SK-N-SH (cell line): ENCODE measurements at regions not wholly inside any gene's neighbourhood (a gene's known extent, or its start where the extent isn't known, plus 50 kb on each side); places are given as distances from the start of the nearest gene placed in this dataset.

Experiments
- CTCF ChIA-PET: fragments of 300-600, 350-600 bp; formaldehyde crosslinking; extraction: SDS; loops from one replicate; lab custom pipeline; 2021; lab: Yijun Ruan, JAX
- POLR2A ChIA-PET: fragments of 350-600 bp; sonication (Branson Sonifier 250); formaldehyde crosslinking; extraction: SDS; loops from one replicate; lab custom pipeline; 2020; ENCODE audit warnings: antibody characterized with exemption, inconsistent platforms; lab: Yijun Ruan, JAX
- DNase-seq: peaks from one replicate; pipeline ENCODE4 v3.0.0; 2012
- H2AFZ ChIP-seq: fragments of 200-600 bp; sonication (generic); 2 replicates; pipeline ENCODE4 v1.8.1; 2016; ENCODE audit warnings: antibody characterized with exemption, mild to moderate bottlenecking, low read depth
- H3F3A ChIP-seq: fragments of 200-600 bp; sonication (generic); replicated peaks from 2 replicates; pipeline ENCODE3; 2016; ENCODE audit warnings: antibody characterized with exemption, mild to moderate bottlenecking; ENCODE audit not compliant: insufficient read depth
- H3K27ac ChIP-seq, 2 experiments: fragments of 200-500 bp in 1 of 2; fragments of 200-600 bp in 1 of 2; sonication (Bioruptor generic) in 1 of 2; sonication (generic), shearing (Covaris generic) in 1 of 2; 2 replicates each; pipeline versions ENCODE4 v1.5.1 to v1.6.1; 2014 to 2016; ENCODE audit warnings: low read depth in 2 of 2, inconsistent platforms in 1 of 2, low read length in 1 of 2, mild to moderate bottlenecking in 1 of 2, mixed read lengths in 1 of 2
- H3K27me3 ChIP-seq: fragments of 200-600 bp; sonication (generic), shearing (Covaris generic); 2 replicates; pipeline ENCODE4 v1.6.1; 2016; ENCODE audit warnings: mixed run types; ENCODE audit not compliant: insufficient read depth
- H3K36me3 ChIP-seq, 2 experiments: fragments of 200-500 bp in 1 of 2; fragments of 200-600 bp in 1 of 2; sonication (Bioruptor generic) in 1 of 2; sonication (generic) in 1 of 2; replicated peaks in 1 of 2; 2 replicates each; pipeline versions ENCODE3 to v1.5.1; 2014 to 2016; ENCODE audit warnings: low read length in 1 of 2, mild to moderate bottlenecking in 1 of 2; ENCODE audit not compliant: insufficient read depth in 2 of 2, control insufficient read depth in 1 of 2
- H3K4me1 ChIP-seq, 2 experiments: fragments of 200-500 bp in 1 of 2; fragments of 200-600 bp in 1 of 2; sonication (Bioruptor generic) in 1 of 2; sonication (generic), shearing (Covaris generic) in 1 of 2; 2 replicates each; pipeline versions ENCODE4 v1.5.1 to v1.6.1; 2014 to 2016; ENCODE audit warnings: low read depth in 1 of 2, low read length in 1 of 2, mixed run types in 1 of 2; ENCODE audit not compliant: insufficient read depth in 2 of 2, control insufficient read depth in 1 of 2
- H3K4me2 ChIP-seq: fragments of 200-600 bp; sonication (generic), shearing (Covaris generic); 2 replicates; pipeline ENCODE4 v1.6.1; 2017; ENCODE audit warnings: mixed run types
- H3K4me3 ChIP-seq, 2 experiments: fragments of 200-500 bp in 1 of 2; fragments of 200-600 bp in 1 of 2; sonication (Bioruptor generic) in 1 of 2; sonication (generic), shearing (Covaris generic) in 1 of 2; 2 replicates each; pipeline versions ENCODE4 v1.5.1 to v1.8.1; 2014 to 2016; ENCODE audit warnings: low read depth in 2 of 2, inconsistent platforms in 1 of 2, low read length in 1 of 2, mild to moderate bottlenecking in 1 of 2, mixed read lengths in 1 of 2, moderate library complexity in 1 of 2
- H3K79me2 ChIP-seq: fragments of 200-600 bp; sonication (generic); 2 replicates; pipeline ENCODE4 v1.8.1; 2017; ENCODE audit warnings: mild to moderate bottlenecking; ENCODE audit not compliant: insufficient read depth
- H3K9ac ChIP-seq: fragments of 200-600 bp; sonication (generic); 2 replicates; pipeline ENCODE4 v1.6.1; 2017; ENCODE audit warnings: mixed run types
- H3K9me2 ChIP-seq: fragments of 200-600 bp; sonication (generic); 2 replicates; pipeline ENCODE4 v1.6.1; 2017; ENCODE audit warnings: mixed run types
- H3K9me3 ChIP-seq: fragments of 200-600 bp; sonication (generic); 2 replicates; pipeline ENCODE4 v1.6.1; 2017; ENCODE audit warnings: mixed run types, mild to moderate bottlenecking, moderate library complexity
- H4K20me1 ChIP-seq: fragments of 200-600 bp; sonication (generic); 2 replicates; pipeline ENCODE4 v1.6.1; 2017; ENCODE audit warnings: mild to moderate bottlenecking, mixed run types; ENCODE audit not compliant: insufficient read depth
- CHD2 ChIP-seq: fragments of 150-350 bp; IDR thresholded peaks from 2 replicates; pipeline ENCODE4 v1.6.1; 2018; ENCODE audit warnings: low read length; ENCODE audit not compliant: partially characterized antibody
- CTCF ChIP-seq: fragments of 200-600 bp; sonication (generic); IDR thresholded peaks from 2 replicates; pipeline ENCODE4 v1.6.1; 2017; ENCODE audit warnings: antibody characterized with exemption, mild to moderate bottlenecking, moderate library complexity
- EP300 ChIP-seq, 2 experiments: IDR thresholded peaks; 2 replicates each; pipeline versions ENCODE4 v1.4.0 to v1.6.1; 2012; ENCODE audit warnings: borderline replicate concordance in 1 of 2, low read depth in 1 of 2, low read length in 1 of 2
- FOXM1 ChIP-seq: IDR thresholded peaks from 2 replicates; pipeline ENCODE4 v1.4.0; 2012; ENCODE audit warnings: low read depth, mild to moderate bottlenecking
- GABPA ChIP-seq: IDR thresholded peaks from 2 replicates; pipeline ENCODE4 v1.4.0; 2012; ENCODE audit warnings: low read depth, mild to moderate bottlenecking
- GATA2 ChIP-seq: sonication (generic); formaldehyde crosslinking; IDR thresholded peaks from 2 replicates; pipeline ENCODE4 v1.5.0; 2020; ENCODE audit warnings: mild to moderate bottlenecking, missing genetic modification reagents
- IRF3 ChIP-seq: fragments of 150-350 bp; IDR thresholded peaks from 2 replicates; pipeline ENCODE4 v1.6.1; 2016; ENCODE audit warnings: mild to moderate bottlenecking, low read depth, low read length
- JUND ChIP-seq: IDR thresholded peaks from 2 replicates; pipeline ENCODE4 v1.4.0; 2012
- MEF2A ChIP-seq: IDR thresholded peaks from 2 replicates; pipeline ENCODE4 v1.4.0; 2012; ENCODE audit warnings: low read depth, borderline replicate concordance
- MXI1 ChIP-seq: IDR thresholded peaks from 2 replicates; pipeline ENCODE4 v1.6.1; 2012; ENCODE audit warnings: mild to moderate bottlenecking, low read depth, low read length, improper control_type of control experiment
- NRF1 ChIP-seq: IDR thresholded peaks from 2 replicates; pipeline ENCODE4 v1.6.1; 2012; ENCODE audit warnings: low read depth, mild to moderate bottlenecking, low read length
- RCOR1 ChIP-seq: fragments of 150-350 bp; IDR thresholded peaks from 2 replicates; pipeline ENCODE4 v1.6.1; 2017; ENCODE audit warnings: antibody characterized with exemption, low read length
- REST ChIP-seq: IDR thresholded peaks from 2 replicates; pipeline ENCODE4 v1.6.1; 2012; ENCODE audit warnings: mild to moderate bottlenecking, low read depth, low read length, moderate library complexity
- TEAD4 ChIP-seq: IDR thresholded peaks from 2 replicates; pipeline ENCODE4 v1.4.0; 2012; ENCODE audit warnings: mild to moderate bottlenecking, borderline replicate concordance; ENCODE audit not compliant: insufficient read depth
- USF1 ChIP-seq: IDR thresholded peaks from 2 replicates; pipeline ENCODE4 v1.4.0; 2012; ENCODE audit warnings: low read depth, borderline replicate concordance
- YY1 ChIP-seq: IDR thresholded peaks from 2 replicates; pipeline ENCODE4 v1.4.0; 2012; ENCODE audit warnings: low read depth, mild to moderate bottlenecking
- WGBS: methylation state at CpG from one replicate; pipeline ENCODE4 v1.1.6; 2017; ENCODE audit warnings: low lambda C conversion rate; 5-methylcytosine and 5-hydroxymethylcytosine counted together

GRCh38 chr12:42704340-42704739 is 114.8 kb upstream of the PRICKLE1 start (continued):
- TF ChIP-seq TEAD4 (no peak), EP300 (IDR thresholded peaks at IDR 0.05; ENCODE audit: borderline replicate concordance in 1 of 2, low read depth in 1 of 2, low read length in 1 of 2) (no peak), RCOR1 (no peak), FOXM1 (no peak), CHD2 (no peak), YY1 (no peak)

- TF ChIP-seq MXI1 (no peak), USF1 (no peak), REST (no peak), NRF1 (no peak), CTCF (no peak), GABPA (no peak), MEF2A (no peak), GATA2 (CRISPR knock-in tag) (no peak), IRF3 (no peak), JUND (no peak)
- Histone ChIP-seq H3K36me3 (no peaks in the 10 kb centered on the region), H4K20me1 (no peaks in the 10 kb centered on the region), H3K9me2 (no peaks in the 10 kb centered on the region), H3K27me3 (no peaks in the 10 kb centered on the region), H3K4me2 (no peak overlapping the region), H2AFZ (no peak overlapping the region), H3K9me3 (no peaks in the 10 kb centered on the region), H3F3A (no peaks in the 10 kb centered on the region), H3K4me1 (peaks cover 0 to 5% of the 10 kb centered on the region in 2 experiments; a peak in 2 of 4 replicates), H3K27ac (no peak overlapping the region), H3K4me3 (no peak overlapping the region), H3K9ac (no peak overlapping the region), H3K79me2 (no peaks in the 10 kb centered on the region)
- CTCF ChIA-PET: no interaction called here
- WGBS: 30% methylated on average over 3 of the region's 3 CpGs
- DNase-seq: no peak
- POLR2A ChIA-PET: no interaction called here
These were observed 111.5 kb upstream of the PRICKLE1 start for GRCh38 chr12:42701084-42701483.
